Breast epithelium (tissue), 4 donors: ENCODE measurements at regions not wholly inside any gene's neighbourhood (a gene's known extent, or its start where the extent isn't known, plus 50 kb on each side); places are given as distances from the start of the nearest gene placed in this dataset.

ENCODE experiments used
- DNase-seq, 2 donors: peaks; one replicate each; pipeline ENCODE4 v3.0.0-alpha.2; 2019; ENCODE audit warnings: low spot score in 2 of 2
- H3K27ac ChIP-seq, 2 donors: fragments of 200-600 bp; sonication (generic) in 1 of 2; one replicate each; pipeline ENCODE4 v1.5.1; 2016 to 2019; ENCODE audit warnings: mild to moderate bottlenecking in 1 of 2
- H3K27me3 ChIP-seq, 2 donors: fragments of 200-600 bp; sonication (generic) in 1 of 2; one replicate each; pipeline versions ENCODE4 v1.5.1 to v1.6.0; 2017 to 2019; ENCODE audit warnings: control low read depth in 1 of 2, mild to moderate bottlenecking in 1 of 2
- H3K36me3 ChIP-seq: fragments of 200-600 bp; one replicate; pipeline ENCODE4 v1.5.1; 2019
- H3K4me1 ChIP-seq, 2 donors: fragments of 200-600 bp; sonication (generic); one replicate each; pipeline ENCODE4 v1.5.1; 2016 to 2019; ENCODE audit warnings: control low read depth in 1 of 2
- H3K4me3 ChIP-seq, 3 donors: fragments of 200-600 bp; sonication (generic); 1 replicate in 2 of 3; 2 replicates in 1 of 3; pipeline ENCODE4 v1.5.1; 2016 to 2019; ENCODE audit warnings: mild to moderate bottlenecking in 3 of 3, moderate library complexity in 2 of 3
- H3K9me3 ChIP-seq, 2 donors: fragments of 200-600 bp; sonication (generic) in 1 of 2; one replicate each; pipeline ENCODE4 v1.5.1; 2016 to 2019; ENCODE audit warnings: control low read depth in 1 of 2
- POLR2A ChIP-seq: fragments of 450-650 bp; IDR thresholded peaks from one replicate; pipeline ENCODE4 v1.6.1; 2016; ENCODE audit warnings: antibody characterized with exemption, mild to moderate bottlenecking, moderate library complexity
- POLR2AphosphoS5 ChIP-seq, 3 donors: sonication (generic); formaldehyde crosslinking; IDR thresholded peaks; one replicate each; pipeline ENCODE4 v1.6.1; 2017; ENCODE audit warnings: antibody characterized with exemption in 3 of 3
- intact Hi-C: fragments of 100-400 bp; cut with DNase I; formaldehyde crosslinking; loops from one replicate; pipeline ENCODE4 v1.15.1; 2023; ENCODE audit warnings: low total_unique reads
- TF ChIP-seq, protein P1 (sequence below), 3 donors: fragments of 450-650 bp; IDR thresholded peaks; one replicate each; pipeline ENCODE4 v1.5.1; 2016 to 2017; ENCODE audit warnings: antibody characterized with exemption in 3 of 3, mild to moderate bottlenecking in 3 of 3, moderate library complexity in 3 of 3

DNA sequence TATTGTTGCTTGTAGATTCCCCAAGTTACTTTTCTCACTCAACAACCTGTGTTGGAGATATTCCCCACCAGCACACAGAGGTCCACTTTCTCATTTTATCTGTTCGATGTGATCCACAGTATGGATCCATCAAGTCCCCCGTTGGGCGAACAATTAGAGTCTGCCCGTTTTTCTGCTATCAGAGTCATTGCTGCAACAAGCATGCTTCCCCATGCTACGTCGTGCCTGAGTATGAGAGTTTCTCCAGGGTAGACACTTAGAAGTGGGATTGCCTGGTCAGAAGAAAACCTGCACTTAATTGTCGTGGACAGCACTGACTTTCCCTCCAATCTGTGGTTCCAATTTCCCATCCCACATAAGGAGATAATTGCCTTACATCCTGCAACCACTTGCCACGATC is 62.7 kb upstream of the SHOX start:
- Histone ChIP-seq H3K9me3 (peaks cover 0 to 16% of the 10 kb centered on the region in 2 donors), H3K27me3 (no peaks in the 10 kb centered on the region), H3K4me3 (no peak overlapping the region), H3K27ac (no peak overlapping the region), H3K4me1 (no peaks in the 10 kb centered on the region), H3K36me3 (no peaks in the 10 kb centered on the region)
- intact Hi-C loops = no loop called here
- no peak for TF ChIP-seq POLR2A
- TF ChIP-seq, protein P1, sequence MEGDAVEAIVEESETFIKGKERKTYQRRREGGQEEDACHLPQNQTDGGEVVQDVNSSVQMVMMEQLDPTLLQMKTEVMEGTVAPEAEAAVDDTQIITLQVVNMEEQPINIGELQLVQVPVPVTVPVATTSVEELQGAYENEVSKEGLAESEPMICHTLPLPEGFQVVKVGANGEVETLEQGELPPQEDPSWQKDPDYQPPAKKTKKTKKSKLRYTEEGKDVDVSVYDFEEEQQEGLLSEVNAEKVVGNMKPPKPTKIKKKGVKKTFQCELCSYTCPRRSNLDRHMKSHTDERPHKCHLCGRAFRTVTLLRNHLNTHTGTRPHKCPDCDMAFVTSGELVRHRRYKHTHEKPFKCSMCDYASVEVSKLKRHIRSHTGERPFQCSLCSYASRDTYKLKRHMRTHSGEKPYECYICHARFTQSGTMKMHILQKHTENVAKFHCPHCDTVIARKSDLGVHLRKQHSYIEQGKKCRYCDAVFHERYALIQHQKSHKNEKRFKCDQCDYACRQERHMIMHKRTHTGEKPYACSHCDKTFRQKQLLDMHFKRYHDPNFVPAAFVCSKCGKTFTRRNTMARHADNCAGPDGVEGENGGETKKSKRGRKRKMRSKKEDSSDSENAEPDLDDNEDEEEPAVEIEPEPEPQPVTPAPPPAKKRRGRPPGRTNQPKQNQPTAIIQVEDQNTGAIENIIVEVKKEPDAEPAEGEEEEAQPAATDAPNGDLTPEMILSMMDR (IDR thresholded peaks at IDR 0.05) = no peak
- no peak for DNase-seq

DNA sequence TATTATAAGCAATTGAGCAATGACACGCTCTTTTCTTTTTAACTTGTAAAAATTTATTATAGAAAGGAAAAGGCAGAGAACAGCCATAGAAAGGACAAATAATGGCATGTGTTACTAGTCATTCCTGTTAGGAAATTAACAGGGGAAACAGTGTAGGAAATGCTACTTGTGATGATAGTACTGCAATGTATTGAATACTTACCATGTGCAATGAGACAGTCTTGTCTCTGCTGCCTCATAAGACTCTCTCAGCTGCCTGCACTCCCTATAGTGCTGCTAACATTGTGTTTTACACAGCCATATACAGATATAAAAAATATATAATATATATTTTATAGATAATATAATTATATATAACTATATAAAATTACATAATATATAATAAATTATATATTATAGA is 62.3 kb upstream of the SHOX start:
- TF ChIP-seq, protein P1 (IDR thresholded peaks at IDR 0.05) = no peak
- TF ChIP-seq POLR2A (no peak), POLR2AphosphoS5 (IDR thresholded peaks at IDR 0.05) (no peak)
- DNase-seq = no peak
- intact Hi-C loops = no loop called here
- Histone ChIP-seq H3K27ac (no peak overlapping the region), H3K4me1 (no peaks in the 10 kb centered on the region), H3K9me3 (peaks cover 0 to 16% of the 10 kb centered on the region in 2 donors), H3K4me3 (no peak overlapping the region), H3K36me3 (no peaks in the 10 kb centered on the region), H3K27me3 (no peaks in the 10 kb centered on the region)

DNA sequence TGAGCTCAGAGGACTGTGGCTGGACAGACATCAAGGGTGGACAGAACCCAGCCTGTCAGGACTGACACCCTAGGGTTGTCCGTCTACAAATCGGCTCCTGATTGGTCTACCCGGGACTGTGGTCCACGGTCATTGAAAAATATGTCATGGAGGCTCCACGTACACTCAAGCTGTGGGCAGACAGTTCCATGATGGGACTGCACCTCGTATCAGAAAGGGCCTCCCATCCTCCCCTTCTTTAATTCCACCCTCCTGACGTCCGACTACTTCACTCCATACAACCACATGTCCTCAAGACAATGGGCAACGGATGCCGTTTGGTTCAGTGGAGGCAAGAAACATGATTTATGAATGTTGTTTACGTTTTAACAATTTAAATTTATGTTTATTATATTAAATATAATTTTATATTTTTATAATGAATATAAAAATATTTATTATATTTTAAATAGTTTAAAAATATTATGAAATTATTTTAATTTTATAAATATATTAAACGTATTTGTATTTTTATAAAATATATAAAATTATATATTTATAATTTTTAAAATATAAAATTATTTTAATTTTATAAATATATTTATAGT is 58.0 kb upstream of the SHOX start:
- H3K27me3 ChIP-seq = no peaks in the 10 kb centered on the region
- no peaks in the 10 kb centered on the region for H3K4me1 ChIP-seq
- intact Hi-C loops = no loop called here
- H3K4me3 ChIP-seq = no peak overlapping the region
- TF ChIP-seq POLR2A (no peak), POLR2AphosphoS5 (IDR thresholded peaks at IDR 0.05) (no peak)
- TF ChIP-seq, protein P1 (IDR thresholded peaks at IDR 0.05) = no peak
- peaks cover 0 to 11% of the 10 kb centered on the region in 2 donors for H3K9me3 ChIP-seq
- no peaks in the 10 kb centered on the region for H3K36me3 ChIP-seq
- DNase-seq = no peak
- H3K27ac ChIP-seq = no peak overlapping the region

DNA sequence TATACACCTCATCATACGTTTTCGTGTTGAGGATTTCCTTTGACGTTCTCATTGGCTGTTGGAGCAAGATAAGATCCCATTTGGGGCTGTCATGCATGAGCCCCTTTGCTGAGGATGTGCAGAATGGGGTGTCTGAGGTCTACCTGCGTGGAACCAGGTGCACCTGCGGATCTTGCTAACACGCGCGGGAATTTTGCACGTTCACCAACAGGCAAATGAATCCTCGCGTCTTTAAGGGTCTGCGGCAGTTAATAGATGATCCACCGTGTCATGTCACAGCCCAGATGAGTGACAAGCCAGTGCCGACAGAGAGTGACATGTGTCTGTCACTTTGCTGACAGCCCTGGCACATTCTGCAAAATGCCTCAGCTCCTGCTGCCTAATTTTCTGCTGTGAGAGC is 56.3 kb upstream of the SHOX start:
- Histone ChIP-seq H3K4me3 (no peak overlapping the region), H3K27me3 (no peaks in the 10 kb centered on the region), H3K9me3 (peaks cover 0 to 10% of the 10 kb centered on the region in 2 donors), H3K27ac (no peak overlapping the region), H3K36me3 (no peaks in the 10 kb centered on the region), H3K4me1 (no peaks in the 10 kb centered on the region)
- DNase-seq = no peak
- intact Hi-C loops = no loop called here
- no peak for TF ChIP-seq POLR2AphosphoS5 (IDR thresholded peaks at IDR 0.05)
- no peak for TF ChIP-seq POLR2A
- TF ChIP-seq, protein P1 (IDR thresholded peaks at IDR 0.05) = no peak

DNA sequence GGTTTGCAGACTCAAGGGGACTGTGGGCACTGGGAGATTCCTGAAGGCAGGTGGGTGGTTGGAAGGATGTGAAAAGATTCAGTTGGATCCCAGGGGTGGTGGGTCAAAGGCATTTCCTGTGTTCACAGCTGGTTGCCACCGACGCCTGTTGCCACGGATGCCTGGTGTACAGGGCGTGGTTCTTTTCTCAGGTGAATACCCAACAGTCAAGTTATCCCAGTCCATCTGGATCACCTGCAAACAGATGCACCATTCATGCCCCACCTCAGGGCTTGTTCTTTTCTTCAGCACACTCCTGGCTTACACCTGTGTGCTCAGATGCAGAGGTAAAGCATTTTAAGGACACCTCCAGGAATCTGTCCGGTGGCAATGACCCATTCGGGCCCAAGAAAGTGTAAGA is 55.8 kb upstream of the SHOX start:
- Histone ChIP-seq H3K36me3 (no peaks in the 10 kb centered on the region), H3K27me3 (no peaks in the 10 kb centered on the region), H3K9me3 (peaks cover 0 to 10% of the 10 kb centered on the region in 2 donors), H3K27ac (no peak overlapping the region), H3K4me1 (no peaks in the 10 kb centered on the region), H3K4me3 (no peak overlapping the region)
- TF ChIP-seq POLR2AphosphoS5 (IDR thresholded peaks at IDR 0.05) (no peak), POLR2A (no peak)
- TF ChIP-seq, protein P1 (IDR thresholded peaks at IDR 0.05) = no peak
- no peak for DNase-seq
- intact Hi-C loops = no loop called here
